ENCODE measurements at regions not wholly inside any gene's neighbourhood (a gene's known extent, or its start where the extent isn't known, plus 50 kb on each side); places are given as distances from the start of the nearest gene placed in this dataset.
"Not testable (repeated sequence)": the region's sequence is repeated elsewhere in the genome, so short reads cannot be mapped to it uniquely, and the experiment has no call there.

- Histone ChIP-seq H3K4me1 (ENCODE audit: insufficient read depth, low read length) (no peaks in the 10 kb centered on the region), H3K4me2 (ENCODE audit: low read length) (no peak overlapping the region), H3F3A (ENCODE audit: low read length, unreplicated experiment) (no peaks in the 10 kb centered on the region), H3K9me2 (replicated peaks; ENCODE audit: low read length) (no peaks in the 10 kb centered on the region), H3K9me3 (ENCODE audit: low read length) (no peaks in the 10 kb centered on the region), H3K79me2 (ENCODE audit: low read length) (no peaks in the 10 kb centered on the region), H3K36me3 (ENCODE audit: low read depth, low read length) (no peaks in the 10 kb centered on the region), H4K20me1 (ENCODE audit: low read length) (no peaks in the 10 kb centered on the region), H2AFZ (ENCODE audit: low read length) (no peak overlapping the region), H3K27me3 (ENCODE audit: low read length) (peaks cover 4% of the 10 kb centered on the region; the same call in 1 of the 2 replicates), H3K27ac (ENCODE audit: low read length) (no peak overlapping the region), H3K4me3 (ENCODE audit: low read length) (no peak overlapping the region), H3K9ac (ENCODE audit: low read length) (no peak overlapping the region)
- ATAC-seq, result no peak
- POLR2A ChIA-PET (ENCODE audit: unreplicated experiment), result no interaction called here
- BruUV-seq (replicated peaks), result no TSS peak
- TF ChIP-seq CTCF (conservative IDR thresholded peaks at IDR 0.05; ENCODE audit: low read depth, low read length) (no peak), EZH2phosphoT487 (IDR thresholded peaks at IDR 0.05; ENCODE audit: borderline replicate concordance, low read length) (no peak), EZH2 (IDR thresholded peaks at IDR 0.05; ENCODE audit: low read length, unreplicated experiment) (no peak)
- DNase-seq, result no peak
- CTCF ChIA-PET, result no interaction called here
- intact Hi-C loops (cut with micrococcal nuclease), result no loop called here
These were observed 289.4 kb upstream of the HNRNPA3 start for GRCh38 chr2:176923205-176923604.

GRCh38 chr2:176924909-176925534 is 287.6 kb upstream of the HNRNPA3 start:
- ChIA-PET POLR2A (ENCODE audit: unreplicated experiment) (no interaction called here), CTCF (no interaction called here)
- Histone ChIP-seq H3K27me3 (ENCODE audit: low read length) (peaks cover 4% of the 10 kb centered on the region; the same call in 1 of the 2 replicates), H3K27ac (ENCODE audit: low read length) (no peak overlapping the region), H3F3A (ENCODE audit: low read length, unreplicated experiment) (no peaks in the 10 kb centered on the region), H3K79me2 (ENCODE audit: low read length) (no peaks in the 10 kb centered on the region), H3K9me3 (ENCODE audit: low read length) (no peaks in the 10 kb centered on the region), H3K4me1 (ENCODE audit: insufficient read depth, low read length) (no peaks in the 10 kb centered on the region), H4K20me1 (ENCODE audit: low read length) (no peaks in the 10 kb centered on the region), H3K36me3 (ENCODE audit: low read depth, low read length) (no peaks in the 10 kb centered on the region), H3K4me3 (ENCODE audit: low read length) (no peak overlapping the region), H3K4me2 (ENCODE audit: low read length) (no peak overlapping the region), H2AFZ (ENCODE audit: low read length) (no peak overlapping the region), H3K9ac (ENCODE audit: low read length) (no peak overlapping the region), H3K9me2 (replicated peaks; ENCODE audit: low read length) (no peaks in the 10 kb centered on the region)
- no peak for TF ChIP-seq CTCF (conservative IDR thresholded peaks at IDR 0.05; ENCODE audit: low read depth, low read length)
- no peak for TF ChIP-seq EZH2phosphoT487 (IDR thresholded peaks at IDR 0.05; ENCODE audit: borderline replicate concordance, low read length)
- TF ChIP-seq EZH2 (IDR thresholded peaks at IDR 0.05; ENCODE audit: low read length, unreplicated experiment), result no peak
- DNase-seq (no peak), ATAC-seq (no peak)
- no TSS peak for BruUV-seq (replicated peaks)
- intact Hi-C loops (cut with micrococcal nuclease), result no loop called here

GRCh38 chr2:176926453-176926852 is 286.1 kb upstream of the HNRNPA3 start:
- intact Hi-C loops (cut with micrococcal nuclease), result no loop called here
- no peak for ATAC-seq
- TF ChIP-seq EZH2 (IDR thresholded peaks at IDR 0.05; ENCODE audit: low read length, unreplicated experiment) (no peak), EZH2phosphoT487 (IDR thresholded peaks at IDR 0.05; ENCODE audit: borderline replicate concordance, low read length) (no peak), CTCF (conservative IDR thresholded peaks at IDR 0.05; ENCODE audit: low read depth, low read length) (no peak)
- Histone ChIP-seq H3K4me2 (ENCODE audit: low read length) (no peak overlapping the region), H3F3A (ENCODE audit: low read length, unreplicated experiment) (no peaks in the 10 kb centered on the region), H3K9me3 (ENCODE audit: low read length) (no peaks in the 10 kb centered on the region), H2AFZ (ENCODE audit: low read length) (no peak overlapping the region), H3K27ac (ENCODE audit: low read length) (no peak overlapping the region), H3K9me2 (replicated peaks; ENCODE audit: low read length) (no peaks in the 10 kb centered on the region), H3K9ac (ENCODE audit: low read length) (no peak overlapping the region), H3K79me2 (ENCODE audit: low read length) (no peaks in the 10 kb centered on the region), H4K20me1 (ENCODE audit: low read length) (no peaks in the 10 kb centered on the region), H3K27me3 (ENCODE audit: low read length) (peaks cover 8% of the 10 kb centered on the region; the same call in 1 of the 2 replicates), H3K4me1 (ENCODE audit: insufficient read depth, low read length) (no peaks in the 10 kb centered on the region), H3K36me3 (ENCODE audit: low read depth, low read length) (no peaks in the 10 kb centered on the region), H3K4me3 (ENCODE audit: low read length) (no peak overlapping the region)
- ChIA-PET POLR2A (ENCODE audit: unreplicated experiment) (no interaction called here), CTCF (no interaction called here)
- DNase-seq, result no peak
- BruUV-seq (replicated peaks), result no TSS peak

GRCh38 chr2:176929387-176929786 is 283.2 kb upstream of the HNRNPA3 start:
- peaks cover 20% of the 10 kb centered on the region for H3K27me3 ChIP-seq (ENCODE audit: low read length)
- H3F3A ChIP-seq (ENCODE audit: low read length, unreplicated experiment); DNase-seq; H2AFZ ChIP-seq (ENCODE audit: low read length); BruUV-seq (replicated peaks); H3K9me2 ChIP-seq (replicated peaks; ENCODE audit: low read length); H3K9ac ChIP-seq (ENCODE audit: low read length); POLR2A ChIA-PET (ENCODE audit: unreplicated experiment); ATAC-seq; H3K9me3 ChIP-seq (ENCODE audit: low read length); H3K4me1 ChIP-seq (ENCODE audit: insufficient read depth, low read length); intact Hi-C loops (cut with micrococcal nuclease); CTCF ChIA-PET; H3K36me3 ChIP-seq (ENCODE audit: low read depth, low read length); H3K27ac ChIP-seq (ENCODE audit: low read length); H3K4me3 ChIP-seq (ENCODE audit: low read length); H3K79me2 ChIP-seq (ENCODE audit: low read length); H3K4me2 ChIP-seq (ENCODE audit: low read length); H4K20me1 ChIP-seq (ENCODE audit: low read length): not testable (repeated sequence)
